Stimulated activated naive CD8-positive, alpha-beta T cell treated with anti-CD3 and anti-CD28 coated beads, Interleukin-15, amount 100 ng/mL, for 72 hours (primary cell): ENCODE measurements at regions not wholly inside any gene's neighbourhood (a gene's known extent, or its start where the extent isn't known, plus 50 kb on each side); places are given as distances from the start of the nearest gene placed in this dataset.

ENCODE experiments used
- ATAC-seq: fragments of 150-1000 bp; cut with Tn5 transposase; 2 replicates; pipeline ENCODE4 v1.10.0; 2021; ENCODE audit warnings: mild to moderate bottlenecking, moderate library complexity
- DNase-seq, 2 donors: peaks; one replicate each; pipeline ENCODE4 v3.0.0; 2021 to 2022
- H3K27ac Mint-ChIP-seq, 2 donors: one replicate each; pipeline ENCODE4 v1.8.0; 2022; ENCODE audit warnings: mild to moderate bottlenecking in 2 of 2, mixed read lengths in 2 of 2, moderate library complexity in 2 of 2
- H3K27me3 Mint-ChIP-seq: one replicate; pipeline ENCODE4 v1.8.0; 2022; ENCODE audit warnings: mixed read lengths
- H3K4me1 Mint-ChIP-seq: one replicate; pipeline ENCODE4 v1.8.0; 2022; ENCODE audit warnings: mild to moderate bottlenecking, mixed read lengths
- H3K4me3 Mint-ChIP-seq, 2 donors: one replicate each; pipeline ENCODE4 v1.8.0; 2022; ENCODE audit warnings: mild to moderate bottlenecking in 2 of 2, mixed read lengths in 2 of 2, moderate library complexity in 1 of 2
- H3K9me3 Mint-ChIP-seq, 2 donors: one replicate each; pipeline ENCODE4 v1.8.0; 2022; ENCODE audit warnings: mixed read lengths in 2 of 2

- DNase-seq (no peak), ATAC-seq (no peak)
- H3K4me1 Mint-ChIP-seq: no peaks in the 10 kb centered on the region
- no peak overlapping the region for H3K27ac Mint-ChIP-seq
- H3K9me3 Mint-ChIP-seq: no peaks in the 10 kb centered on the region
- H3K4me3 Mint-ChIP-seq: no peak overlapping the region
- H3K27me3 Mint-ChIP-seq: no peaks in the 10 kb centered on the region
Observed at GRCh38 chr7:46029111-46029704, 108.1 kb upstream of the IGFBP3 start.

GRCh38 chr7:46028246-46028645, 107.2 kb upstream of the IGFBP3 start:
- Mint-ChIP-seq H3K4me3 (no peak overlapping the region), H3K9me3 (no peaks in the 10 kb centered on the region), H3K4me1 (no peaks in the 10 kb centered on the region), H3K27me3 (no peaks in the 10 kb centered on the region), H3K27ac (no peak overlapping the region)
- no peak for DNase-seq
- ATAC-seq: no peak

GRCh38 chr7:46026741-46027140, 105.7 kb upstream of the IGFBP3 start:
- Mint-ChIP-seq H3K9me3 (no peaks in the 10 kb centered on the region), H3K27me3 (no peaks in the 10 kb centered on the region), H3K4me1 (no peaks in the 10 kb centered on the region), H3K27ac (no peak overlapping the region), H3K4me3 (no peak overlapping the region)
- ATAC-seq: no peak
- no peak for DNase-seq

- DNase-seq (no peak), ATAC-seq (no peak)
- Mint-ChIP-seq H3K27ac (no peak overlapping the region), H3K27me3 (no peaks in the 10 kb centered on the region), H3K9me3 (no peaks in the 10 kb centered on the region), H3K4me1 (no peaks in the 10 kb centered on the region), H3K4me3 (no peak overlapping the region)
Observed at GRCh38 chr7:46024263-46024916, 103.3 kb upstream of the IGFBP3 start.

- Mint-ChIP-seq H3K27ac (no peak overlapping the region), H3K27me3 (no peaks in the 10 kb centered on the region), H3K4me3 (no peak overlapping the region), H3K9me3 (peaks cover 0 to 12% of the 10 kb centered on the region in 2 donors), H3K4me1 (no peaks in the 10 kb centered on the region)
- DNase-seq (no peak), ATAC-seq (no peak)
Observed at GRCh38 chr7:46022397-46022796, 101.3 kb upstream of the IGFBP3 start.

- DNase-seq (no peak), ATAC-seq (no peak)
- H3K27me3 Mint-ChIP-seq: no peaks in the 10 kb centered on the region
- H3K9me3 Mint-ChIP-seq: peaks cover 0 to 14% of the 10 kb centered on the region in 2 donors
- H3K27ac Mint-ChIP-seq: no peak overlapping the region
- no peak overlapping the region for H3K4me3 Mint-ChIP-seq
- H3K4me1 Mint-ChIP-seq: no peaks in the 10 kb centered on the region
Observed at GRCh38 chr7:46015107-46015868, 94.2 kb upstream of the IGFBP3 start.

GRCh38 chr7:46011501-46011900, 90.4 kb upstream of the IGFBP3 start:
- H3K27me3 Mint-ChIP-seq: no peaks in the 10 kb centered on the region
- H3K4me1 Mint-ChIP-seq: no peaks in the 10 kb centered on the region
- DNase-seq (no peak), ATAC-seq (no peak)
- peaks cover 0 to 2% of the 10 kb centered on the region in 2 donors for H3K9me3 Mint-ChIP-seq
- H3K4me3 Mint-ChIP-seq: no peak overlapping the region
- no peak overlapping the region for H3K27ac Mint-ChIP-seq

GRCh38 chr7:46011059-46011458, 90.0 kb upstream of the IGFBP3 start:
- Mint-ChIP-seq H3K27ac (no peak overlapping the region), H3K4me3 (no peak overlapping the region), H3K4me1 (no peaks in the 10 kb centered on the region), H3K9me3 (peaks cover 0 to 5% of the 10 kb centered on the region in 2 donors), H3K27me3 (no peaks in the 10 kb centered on the region)
- ATAC-seq (no peak), DNase-seq (no peak)

GRCh38 chr7:46009211-46009610, 88.1 kb upstream of the IGFBP3 start:
- no peaks in the 10 kb centered on the region for H3K27me3 Mint-ChIP-seq
- H3K4me3 Mint-ChIP-seq: no peak overlapping the region
- DNase-seq (no peak), ATAC-seq (no peak)
- H3K9me3 Mint-ChIP-seq: peaks cover 0 to 14% of the 10 kb centered on the region in 2 donors
- H3K4me1 Mint-ChIP-seq: no peaks in the 10 kb centered on the region
- no peak overlapping the region for H3K27ac Mint-ChIP-seq

- DNase-seq (no peak), ATAC-seq (no peak)
- Mint-ChIP-seq H3K27me3 (no peaks in the 10 kb centered on the region), H3K4me3 (no peak overlapping the region), H3K27ac (no peak overlapping the region), H3K4me1 (no peaks in the 10 kb centered on the region), H3K9me3 (peaks cover 0 to 25% of the 10 kb centered on the region in 2 donors)
Observed at GRCh38 chr7:46007990-46008643, 87.0 kb upstream of the IGFBP3 start.

GRCh38 chr7:46007194-46007593, 86.1 kb upstream of the IGFBP3 start:
- Mint-ChIP-seq H3K27me3 (no peaks in the 10 kb centered on the region), H3K9me3 (peaks cover 0 to 26% of the 10 kb centered on the region in 2 donors), H3K4me1 (no peaks in the 10 kb centered on the region), H3K27ac (no peak overlapping the region), H3K4me3 (no peak overlapping the region)
- no peak for ATAC-seq
- no peak for DNase-seq

- DNase-seq (no peak), ATAC-seq (no peak)
- Mint-ChIP-seq H3K27ac (no peak overlapping the region), H3K4me3 (no peak overlapping the region), H3K9me3 (peaks cover 0 to 26% of the 10 kb centered on the region in 2 donors), H3K27me3 (no peaks in the 10 kb centered on the region), H3K4me1 (no peaks in the 10 kb centered on the region)
Observed at GRCh38 chr7:46006723-46007122, 85.7 kb upstream of the IGFBP3 start.

GRCh38 chr7:46006212-46006611, 85.1 kb upstream of the IGFBP3 start:
- no peak overlapping the region for H3K4me3 Mint-ChIP-seq
- no peaks in the 10 kb centered on the region for H3K4me1 Mint-ChIP-seq
- H3K9me3 Mint-ChIP-seq: peaks cover 0 to 26% of the 10 kb centered on the region in 2 donors
- no peaks in the 10 kb centered on the region for H3K27me3 Mint-ChIP-seq
- H3K27ac Mint-ChIP-seq: no peak overlapping the region
- ATAC-seq (no peak), DNase-seq (no peak)

- H3K4me3 Mint-ChIP-seq: no peak overlapping the region
- H3K27ac Mint-ChIP-seq: no peak overlapping the region
- DNase-seq (no peak), ATAC-seq (no peak)
- H3K9me3 Mint-ChIP-seq: peaks cover 0 to 26% of the 10 kb centered on the region in 2 donors
- H3K4me1 Mint-ChIP-seq: no peaks in the 10 kb centered on the region
- H3K27me3 Mint-ChIP-seq: no peaks in the 10 kb centered on the region
Observed at GRCh38 chr7:46004965-46005364, 83.9 kb upstream of the IGFBP3 start.

GRCh38 chr7:46003896-46004875, 83.1 kb upstream of the IGFBP3 start:
- no peaks in the 10 kb centered on the region for H3K4me1 Mint-ChIP-seq
- no peak overlapping the region for H3K4me3 Mint-ChIP-seq
- no peaks in the 10 kb centered on the region for H3K27me3 Mint-ChIP-seq

More at GRCh38 chr7:46003896-46004875, 83.1 kb upstream of the IGFBP3 start:
- Mint-ChIP-seq H3K9me3 (peaks cover 0 to 26% of the 10 kb centered on the region in 2 donors), H3K27ac (peak overlapping the region in 1 of 2 donors; percentile 9)
- ATAC-seq (no peak), DNase-seq (no peak)
